Amniotic stem cell (primary cell): ENCODE measurements at regions not wholly inside any gene's neighbourhood (a gene's known extent, or its start where the extent isn't known, plus 50 kb on each side); places are given as distances from the start of the nearest gene placed in this dataset.
"Not testable (repeated sequence)": the region's sequence is repeated elsewhere in the genome, so short reads cannot be mapped to it uniquely, and the experiment has no call there.

ENCODE experiments used
- DNase-seq: peaks from one replicate; lab custom pipeline; 2025; lab: John Stamatoyannopoulos, UW

- DNase-seq, result no peak
Observed at GRCh38 chr3:70738291-70738681, 425.8 kb upstream of the MDFIC2 start.

DNA sequence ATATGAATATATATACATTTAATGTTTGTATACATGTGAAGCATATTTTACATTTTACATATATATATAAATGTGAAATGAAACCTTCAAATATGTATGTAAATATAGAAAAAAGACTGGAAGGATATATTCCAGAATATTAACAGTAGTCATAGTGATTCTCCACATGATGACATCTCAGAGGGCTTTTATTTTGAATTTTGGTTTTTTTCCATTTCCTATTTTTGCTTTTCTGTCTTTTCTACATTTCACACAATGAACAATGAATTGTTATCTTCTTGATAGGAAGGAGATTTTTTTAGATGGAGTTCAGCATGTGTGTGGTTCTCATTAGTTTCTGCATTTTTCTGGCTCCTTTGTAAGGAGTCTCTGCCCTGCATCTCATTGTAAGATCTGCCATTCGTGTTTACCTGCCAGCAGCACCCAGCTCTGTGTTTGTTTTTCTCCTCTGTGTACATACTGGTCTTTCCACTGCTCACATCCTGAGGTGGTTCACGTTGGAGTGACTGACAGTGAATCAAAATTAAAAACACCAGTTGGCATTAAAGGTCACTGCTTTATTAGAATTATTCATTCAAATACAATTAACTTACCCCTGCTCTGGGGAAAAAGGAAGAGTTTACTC is 425.3 kb upstream of the MDFIC2 start:
- DNase-seq, result no peak

- DNase-seq, result no peak
Observed at GRCh38 chr3:70736009-70736408, 423.6 kb upstream of the MDFIC2 start.

GRCh38 chr3:70734756-70735155 is 422.3 kb upstream of the MDFIC2 start:
- DNase-seq, result no peak

DNA sequence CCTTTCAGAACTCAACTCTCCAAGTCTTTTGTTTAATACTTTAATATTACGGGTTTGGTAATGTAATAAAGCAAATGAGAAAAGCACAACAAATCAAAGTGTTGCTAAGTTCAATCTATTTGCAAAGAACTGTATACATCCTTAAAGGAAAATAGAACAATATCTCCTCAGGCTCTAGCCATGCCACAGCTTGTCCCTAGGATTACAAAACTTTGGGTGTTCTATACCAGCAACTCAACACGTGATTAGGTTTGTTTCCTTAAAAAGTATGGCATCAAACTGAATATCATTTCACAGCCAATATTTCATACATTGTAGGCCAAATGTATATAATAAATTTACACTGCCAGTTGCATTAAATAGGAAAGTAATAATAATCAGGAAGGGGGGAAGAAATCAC is 418.6 kb upstream of the MDFIC2 start:
- no peak for DNase-seq

- no peak for DNase-seq
Observed at GRCh38 chr3:70729845-70730244, 417.4 kb upstream of the MDFIC2 start.

DNA sequence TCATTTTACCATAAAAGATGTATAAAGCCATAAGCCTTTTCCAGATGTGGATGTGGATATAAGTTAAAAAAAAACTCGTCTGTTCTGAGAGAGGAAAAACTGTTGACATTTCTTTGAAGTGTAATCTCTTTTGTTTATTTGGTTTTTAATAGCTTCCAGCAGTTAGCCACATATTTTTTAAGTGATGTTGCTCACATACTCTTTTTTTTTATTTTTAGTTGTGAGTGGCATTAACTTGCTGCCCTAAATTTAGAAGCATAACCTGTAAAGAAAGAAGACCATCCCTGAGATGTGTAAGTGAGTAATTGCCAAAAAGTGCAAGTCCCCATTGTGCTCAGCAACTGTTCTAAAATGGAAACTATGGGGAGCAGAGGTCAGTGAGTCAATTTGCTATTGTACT is 415.9 kb upstream of the MDFIC2 start:
- DNase-seq, result no peak

GRCh38 chr3:70726961-70727360 is 414.5 kb upstream of the MDFIC2 start:
- DNase-seq, result no peak

DNA sequence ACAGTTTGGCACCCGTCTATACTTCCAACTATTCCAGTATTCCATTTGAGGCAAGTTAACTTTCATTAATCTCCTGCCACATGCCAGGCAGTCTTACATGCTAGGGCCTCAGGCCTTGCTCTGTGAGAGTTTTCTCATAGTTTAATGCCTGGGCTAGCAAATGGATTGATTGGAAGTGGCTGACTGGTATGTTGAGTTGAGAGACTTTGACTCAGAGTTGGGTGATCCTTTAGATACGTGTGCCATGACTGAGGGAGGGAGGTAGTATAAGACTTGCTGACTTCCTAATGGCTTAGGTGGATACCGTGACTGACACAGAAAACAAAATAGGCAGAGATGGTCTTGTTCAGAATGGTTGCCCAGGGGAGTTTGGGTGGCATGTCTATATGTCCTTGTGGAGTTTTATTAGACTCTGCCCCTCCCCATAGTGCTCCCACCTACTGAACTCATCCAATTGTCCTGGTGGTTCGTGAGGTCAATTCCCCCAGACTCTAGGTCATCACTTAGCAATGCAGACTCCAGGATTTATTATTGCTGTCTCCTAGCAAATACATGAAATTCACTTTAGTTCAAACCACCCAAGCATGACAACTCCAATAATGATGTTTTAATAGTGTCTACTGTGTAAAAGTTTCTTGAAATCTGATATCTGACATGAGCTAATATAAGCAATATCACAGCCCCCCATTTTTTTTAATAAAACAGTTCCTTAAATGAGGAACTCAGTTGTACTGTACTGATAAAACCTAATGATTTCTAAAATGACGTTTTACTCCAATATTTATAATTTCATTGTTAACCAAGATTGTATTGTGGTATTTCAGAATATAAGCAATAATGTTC is 413.9 kb upstream of the MDFIC2 start:
- no peak for DNase-seq

GRCh38 chr3:70722018-70722417 is 409.6 kb upstream of the MDFIC2 start:
- no peak for DNase-seq

- DNase-seq, result no peak
Observed at GRCh38 chr3:70716832-70717231, 404.4 kb upstream of the MDFIC2 start.

GRCh38 chr3:70712449-70713082 is 400.1 kb upstream of the MDFIC2 start:
- no peak for DNase-seq

GRCh38 chr3:70703305-70704102 is 391.1 kb upstream of the MDFIC2 start:
- no peak for DNase-seq

- no peak for DNase-seq
Observed at GRCh38 chr3:70702132-70702531, 389.7 kb upstream of the MDFIC2 start.

- DNase-seq, result no peak
Observed at GRCh38 chr3:70684701-70685100, 372.3 kb upstream of the MDFIC2 start.

DNA sequence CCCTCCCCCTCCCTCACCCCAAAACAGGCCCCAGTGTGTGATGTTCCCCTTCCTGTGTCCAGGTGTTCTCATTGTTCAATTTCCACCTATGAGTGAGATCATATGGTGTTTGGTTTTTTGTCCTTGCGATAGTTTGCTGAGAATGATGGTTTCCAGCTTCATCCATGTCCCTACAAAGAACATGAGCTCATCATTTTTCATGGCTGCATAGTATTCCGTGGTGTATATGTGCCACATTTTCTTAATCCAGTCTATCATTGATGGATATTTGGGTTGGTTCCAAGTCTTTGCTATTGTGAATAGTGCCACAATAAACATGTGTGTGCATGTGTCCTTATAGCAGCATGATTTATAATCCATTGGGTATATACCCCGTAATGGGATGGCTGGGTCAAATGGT is 363.4 kb upstream of the MDFIC2 start:
- DNase-seq, result not testable (repeated sequence)

GRCh38 chr3:70658513-70659310 is 346.3 kb upstream of the MDFIC2 start:
- DNase-seq, result no peak

- no peak for DNase-seq
Observed at GRCh38 chr3:70657454-70657853, 345.0 kb upstream of the MDFIC2 start.

DNA sequence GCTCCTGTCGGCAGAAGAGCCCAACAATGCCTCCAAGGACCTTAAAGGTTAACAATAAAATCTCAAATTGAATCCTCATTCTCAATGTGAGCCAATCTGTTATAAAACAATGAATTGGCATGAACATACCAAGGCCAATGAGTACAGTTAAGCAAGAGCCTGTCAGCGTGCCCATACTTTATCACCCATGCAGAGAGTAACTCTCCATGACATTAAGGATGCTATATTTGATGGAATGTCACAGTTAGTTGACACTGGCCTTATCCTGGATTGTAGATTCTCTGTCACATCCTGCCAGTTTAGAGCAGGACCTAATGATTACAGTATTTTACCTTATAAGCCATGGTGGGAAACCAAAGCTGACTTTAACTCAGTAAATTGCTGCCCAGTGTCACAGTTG is 335.4 kb upstream of the MDFIC2 start:
- no peak for DNase-seq

- no peak for DNase-seq
Observed at GRCh38 chr3:70647094-70647493, 334.7 kb upstream of the MDFIC2 start.

DNA sequence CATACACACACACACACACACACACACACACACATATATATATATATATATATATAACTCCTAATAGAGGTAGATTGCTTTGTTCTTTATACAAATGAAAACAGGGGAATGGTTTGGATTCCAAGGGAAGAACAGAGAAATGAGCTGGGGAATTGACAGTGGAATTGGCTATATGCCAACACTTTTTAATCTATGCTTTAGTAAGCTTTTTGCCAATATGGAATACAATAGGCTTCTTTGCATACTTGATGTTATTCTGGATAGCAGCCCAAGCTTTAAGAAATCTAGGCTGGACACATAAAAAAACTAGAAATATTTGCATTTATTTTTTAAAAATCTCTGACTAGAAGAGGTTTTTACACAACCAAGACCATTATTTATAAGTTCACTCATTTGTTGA is 334.2 kb upstream of the MDFIC2 start:
- DNase-seq, result no peak

- no peak for DNase-seq
Observed at GRCh38 chr3:70640481-70640880, 328.0 kb upstream of the MDFIC2 start.
